SH-SY5Y (cell line): ENCODE measurements at regions not wholly inside any gene's neighbourhood (a gene's known extent, or its start where the extent isn't known, plus 50 kb on each side); places are given as distances from the start of the nearest gene placed in this dataset.

Source experiments
- GATA2 ChIP-seq: IDR thresholded peaks from 2 replicates; pipeline ENCODE4 v1.6.1; 2011; ENCODE audit warnings: mild to moderate bottlenecking, low read depth, low read length
- GATA3 ChIP-seq: IDR thresholded peaks from 2 replicates; pipeline ENCODE4 v1.6.1; 2011; ENCODE audit warnings: low read depth, mild to moderate bottlenecking, low read length, moderate library complexity

- TF ChIP-seq GATA3 (no peak), GATA2 (no peak)
Observed at GRCh38 chr20:60292001-60292520, 333.8 kb downstream of the CDH26 start.

- TF ChIP-seq GATA2 (no peak), GATA3 (no peak)
Observed at GRCh38 chr20:60294632-60295031, 336.4 kb downstream of the CDH26 start.

GRCh38 chr20:60295214-60295613, 337.0 kb downstream of the CDH26 start:
- TF ChIP-seq GATA2 (no peak), GATA3 (no peak)

- TF ChIP-seq GATA2 (no peak), GATA3 (no peak)
Observed at GRCh38 chr20:60297649-60298048, 339.4 kb downstream of the CDH26 start.

- no peak for TF ChIP-seq GATA3
- no peak for TF ChIP-seq GATA2
Observed at GRCh38 chr20:60298647-60299046, 340.4 kb downstream of the CDH26 start.

GRCh38 chr20:60299951-60300350, 341.7 kb downstream of the CDH26 start:
- no peak for TF ChIP-seq GATA3
- no peak for TF ChIP-seq GATA2

GRCh38 chr20:60300374-60300773, 342.2 kb downstream of the CDH26 start:
- no peak for TF ChIP-seq GATA2
- no peak for TF ChIP-seq GATA3

GRCh38 chr20:60302875-60303274, 344.7 kb downstream of the CDH26 start:
- TF ChIP-seq GATA2, result no peak
- TF ChIP-seq GATA3, result no peak

- TF ChIP-seq GATA2 (no peak), GATA3 (no peak)
Observed at GRCh38 chr20:60304026-60304590, 345.9 kb downstream of the CDH26 start.

GRCh38 chr20:60304931-60305330, 346.7 kb downstream of the CDH26 start:
- no peak for TF ChIP-seq GATA2
- TF ChIP-seq GATA3, result no peak

GRCh38 chr20:60306105-60306504, 347.9 kb downstream of the CDH26 start:
- TF ChIP-seq GATA2 (no peak), GATA3 (no peak)

GRCh38 chr20:60306551-60306950, 348.3 kb downstream of the CDH26 start:
- TF ChIP-seq GATA2, result no peak
- no peak for TF ChIP-seq GATA3

- TF ChIP-seq GATA3 (no peak), GATA2 (no peak)
Observed at GRCh38 chr20:60310560-60311349, 352.5 kb downstream of the CDH26 start.

- no peak for TF ChIP-seq GATA3
- no peak for TF ChIP-seq GATA2
Observed at GRCh38 chr20:60313191-60313590, 355.0 kb downstream of the CDH26 start.

- TF ChIP-seq GATA2 (no peak), GATA3 (no peak)
Observed at GRCh38 chr20:60313614-60314013, 355.4 kb downstream of the CDH26 start.
